ENCODE measurements at regions not wholly inside any gene's neighbourhood (a gene's known extent, or its start where the extent isn't known, plus 50 kb on each side); places are given as distances from the start of the nearest gene placed in this dataset.

GRCh38 chrX:112521676-112522075, 158.1 kb downstream of the LHFPL1 start:
- Histone ChIP-seq H3K4me3 (no peak overlapping the region), H3K4me1 (ENCODE audit: control insufficient read depth, insufficient read depth, low read length) (no peaks in the 10 kb centered on the region), H3K9ac (ENCODE audit: control insufficient read depth, insufficient read depth, low read length) (no peak overlapping the region), H2AFZ (ENCODE audit: control insufficient read depth, low read depth, low read length) (no peak overlapping the region), H3K9me3 (replicated peaks; ENCODE audit: control insufficient read depth, insufficient read depth, low read length) (no peaks in the 10 kb centered on the region), H3K27me3 (replicated peaks in 1 of 2; ENCODE audit: control insufficient read depth in 2 of 2, insufficient read depth in 2 of 2, low read length in 1 of 2) (no peaks in the 10 kb centered on the region), H3K79me2 (ENCODE audit: control insufficient read depth, insufficient read depth, low read length) (no peaks in the 10 kb centered on the region), H4K20me1 (ENCODE audit: control insufficient read depth, insufficient read depth) (no peaks in the 10 kb centered on the region), H3K36me3 (ENCODE audit: control insufficient read depth in 2 of 2, insufficient read depth in 2 of 2, low read length in 1 of 2) (no peaks in the 10 kb centered on the region), H3K27ac (ENCODE audit: control insufficient read depth, insufficient read depth) (no peak overlapping the region), H3K4me2 (ENCODE audit: control insufficient read depth, insufficient read depth) (no peak overlapping the region)
- ChIA-PET CTCF (no interaction called here), POLR2A (no interaction called here), RAD21 (ENCODE audit: unreplicated experiment) (no interaction called here), SMC1A (ENCODE audit: uncharacterized antibody, unreplicated experiment) (interaction anchor here (0.7 kb wide), 1 partner anchor 9 kb away, joined by 5 read pairs; no protein-coding TSS in a partner anchor)
- BruUV-seq (replicated peaks): no TSS peak
- 0% methylated on average over 2 of the region's 2 CpGs for WGBS (ENCODE audit: insufficient coverage, insufficient replicate concordance, low lambda C conversion rate, missing lambda C conversion rate)
- DNase-seq (ENCODE audit: low read depth, low spot score) (no peak), FAIRE-seq (no peak), ATAC-seq (no peak)
- TF ChIP-seq ATF3 (IDR thresholded peaks at IDR 0.05; ENCODE audit: borderline replicate concordance, extremely low read depth, low read depth, low read length) (no peak), RBBP5 (conservative IDR thresholded peaks at IDR 0.05) (no peak), TCF7 (IDR thresholded peaks at IDR 0.05; ENCODE audit: borderline replicate concordance) (no peak), BACH1 (IDR thresholded peaks at IDR 0.05; ENCODE audit: borderline replicate concordance) (no peak), KLF5 (IDR thresholded peaks at IDR 0.05; ENCODE audit: partially characterized antibody) (no peak), ZBTB11 (CRISPR knock-in tag; IDR thresholded peaks at IDR 0.05) (no peak), BCLAF1 (IDR thresholded peaks at IDR 0.05) (no peak), MTA2 (IDR thresholded peaks at IDR 0.05; ENCODE audit: low read depth) (no peak), PAX5 (IDR thresholded peaks at IDR 0.05; ENCODE audit: borderline replicate concordance, low read depth, low read length) (no peak), JUND (IDR thresholded peaks at IDR 0.05; ENCODE audit: low read depth, low read length) (no peak)
- in situ Hi-C loops (cut with MboI): no loop called here
- intact Hi-C loops (cut with micrococcal nuclease; ENCODE audit: unreplicated experiment): no loop called here

All from GM12878 (cell line).